ENCODE measurements at regions not wholly inside any gene's neighbourhood (a gene's known extent, or its start where the extent isn't known, plus 50 kb on each side); places are given as distances from the start of the nearest gene placed in this dataset.

- ChIA-PET POLR2A (ENCODE audit: low non-redundant PET) (no interaction called here), CTCF (no interaction called here)
- no TSS peak for BruUV-seq (replicated peaks)
- DNase-seq (ENCODE audit: low spot score), result no peak
- Histone ChIP-seq H3K36me3 (ENCODE audit: insufficient read depth, low read length, poor library complexity, severe bottlenecking) (no peaks in the 10 kb centered on the region), H3K4me1 (ENCODE audit: insufficient read depth, low read length, poor library complexity, severe bottlenecking) (no peaks in the 10 kb centered on the region), H3K4me3 (ENCODE audit: low read depth, low read length, poor library complexity, severe bottlenecking) (no peak overlapping the region), H3K9me3 (ENCODE audit: low read depth, low read length, poor library complexity, severe bottlenecking) (no peaks in the 10 kb centered on the region), H3K27ac (ENCODE audit: low read depth, low read length, poor library complexity, severe bottlenecking) (no peak overlapping the region), H3K27me3 (replicated peaks; ENCODE audit: insufficient read depth, low read depth, low read length, poor library complexity) (no peaks in the 10 kb centered on the region)
- TF ChIP-seq EZH2 (IDR thresholded peaks at IDR 0.05; ENCODE audit: borderline replicate concordance, low read depth, low read length, poor library complexity, severe bottlenecking) (no peak), CTCF (conservative IDR thresholded peaks at IDR 0.05; ENCODE audit: low read depth, low read length) (no peak)
- intact Hi-C loops (cut with micrococcal nuclease; ENCODE audit: unreplicated experiment), result no loop called here
Measured at GRCh38 chr10:27607591-27607990, 103.5 kb downstream of the RAB18 start.

- Histone ChIP-seq H3K36me3 (ENCODE audit: insufficient read depth, low read length, poor library complexity, severe bottlenecking) (no peaks in the 10 kb centered on the region), H3K9me3 (ENCODE audit: low read depth, low read length, poor library complexity, severe bottlenecking) (no peaks in the 10 kb centered on the region), H3K4me1 (ENCODE audit: insufficient read depth, low read length, poor library complexity, severe bottlenecking) (no peaks in the 10 kb centered on the region), H3K27me3 (replicated peaks; ENCODE audit: insufficient read depth, low read depth, low read length, poor library complexity) (no peaks in the 10 kb centered on the region), H3K4me3 (ENCODE audit: low read depth, low read length, poor library complexity, severe bottlenecking) (no peak overlapping the region), H3K27ac (ENCODE audit: low read depth, low read length, poor library complexity, severe bottlenecking) (no peak overlapping the region)
- intact Hi-C loops (cut with micrococcal nuclease; ENCODE audit: unreplicated experiment), result no loop called here
- no TSS peak for BruUV-seq (replicated peaks)
- ChIA-PET CTCF (no interaction called here), POLR2A (ENCODE audit: low non-redundant PET) (no interaction called here)
- TF ChIP-seq CTCF (conservative IDR thresholded peaks at IDR 0.05; ENCODE audit: low read depth, low read length), result no peak
- TF ChIP-seq EZH2 (IDR thresholded peaks at IDR 0.05; ENCODE audit: borderline replicate concordance, low read depth, low read length, poor library complexity, severe bottlenecking), result no peak
- DNase-seq (ENCODE audit: low spot score), result no peak
Measured at GRCh38 chr10:27611236-27611635, 107.1 kb downstream of the RAB18 start.

- TF ChIP-seq EZH2 (IDR thresholded peaks at IDR 0.05; ENCODE audit: borderline replicate concordance, low read depth, low read length, poor library complexity, severe bottlenecking), result no peak
- TF ChIP-seq CTCF (conservative IDR thresholded peaks at IDR 0.05; ENCODE audit: low read depth, low read length), result no peak
- CTCF ChIA-PET, result no interaction called here
- POLR2A ChIA-PET (ENCODE audit: low non-redundant PET), result no interaction called here
Measured at GRCh38 chr10:27611744-27612550, 107.8 kb downstream of the RAB18 start.

More at GRCh38 chr10:27611744-27612550, 107.8 kb downstream of the RAB18 start:
- no peak for DNase-seq (ENCODE audit: low spot score)
- Histone ChIP-seq H3K4me3 (ENCODE audit: low read depth, low read length, poor library complexity, severe bottlenecking) (no peak overlapping the region), H3K4me1 (ENCODE audit: insufficient read depth, low read length, poor library complexity, severe bottlenecking) (no peaks in the 10 kb centered on the region), H3K27me3 (replicated peaks; ENCODE audit: insufficient read depth, low read depth, low read length, poor library complexity) (no peaks in the 10 kb centered on the region), H3K27ac (ENCODE audit: low read depth, low read length, poor library complexity, severe bottlenecking) (no peak overlapping the region), H3K9me3 (ENCODE audit: low read depth, low read length, poor library complexity, severe bottlenecking) (no peaks in the 10 kb centered on the region), H3K36me3 (ENCODE audit: insufficient read depth, low read length, poor library complexity, severe bottlenecking) (no peaks in the 10 kb centered on the region)
- intact Hi-C loops (cut with micrococcal nuclease; ENCODE audit: unreplicated experiment), result no loop called here
- BruUV-seq (replicated peaks), result no TSS peak
